ENCODE measurements at regions not wholly inside any gene's neighbourhood (a gene's known extent, or its start where the extent isn't known, plus 50 kb on each side); places are given as distances from the start of the nearest gene placed in this dataset.
"Not testable (repeated sequence)": the region's sequence is repeated elsewhere in the genome, so short reads cannot be mapped to it uniquely, and the experiment has no call there.

DNA sequence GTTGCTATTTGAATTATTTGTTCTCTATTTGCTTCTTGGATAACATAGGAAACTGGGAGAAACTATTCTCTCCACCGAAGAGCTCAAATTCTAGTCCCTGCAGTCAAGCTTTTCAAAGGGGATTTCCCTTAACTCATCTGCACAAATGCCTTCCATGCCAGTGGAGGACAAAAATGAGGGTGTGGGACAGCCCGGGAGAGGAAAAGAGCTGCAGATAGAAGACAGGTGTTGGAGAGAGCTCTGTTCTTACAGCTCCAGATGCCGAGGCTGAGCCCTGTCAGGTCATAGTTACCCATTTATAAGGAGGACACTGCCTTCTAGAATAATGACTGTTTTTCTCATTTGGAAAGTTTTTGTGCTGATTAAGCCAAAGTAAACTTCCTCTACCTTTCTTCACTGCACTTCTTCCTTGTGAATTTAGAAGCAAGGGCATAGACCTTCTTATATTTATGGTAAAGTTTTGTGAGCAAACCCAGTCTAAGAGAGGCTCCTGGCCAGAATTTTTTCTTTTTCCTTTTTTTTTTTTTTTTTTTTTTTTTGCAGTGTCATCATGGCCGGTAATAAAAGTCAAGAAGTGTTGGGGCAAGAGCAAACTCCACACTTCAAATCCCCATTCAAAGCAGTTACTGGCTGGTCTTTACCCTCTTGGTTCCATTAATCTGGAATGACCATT, 177.2 kb downstream of the ABCC12 start:
- Histone ChIP-seq H3K4me1 (no peaks in the 10 kb centered on the region), H3K27me3 (no peaks in the 10 kb centered on the region), H3K4me3 (replicated peaks in 1 of 3) (no peak overlapping the region), H3K36me3 (no peaks in the 10 kb centered on the region), H3K27ac (no peak overlapping the region), H3K9me3 (no peaks in the 10 kb centered on the region)
- 44 to 45% methylated on average over 4 of the region's 4 CpGs for WGBS, 2 donors
- TF ChIP-seq POLR2A (IDR thresholded peaks at IDR 0.05): no peak
- TF ChIP-seq, protein P1, sequence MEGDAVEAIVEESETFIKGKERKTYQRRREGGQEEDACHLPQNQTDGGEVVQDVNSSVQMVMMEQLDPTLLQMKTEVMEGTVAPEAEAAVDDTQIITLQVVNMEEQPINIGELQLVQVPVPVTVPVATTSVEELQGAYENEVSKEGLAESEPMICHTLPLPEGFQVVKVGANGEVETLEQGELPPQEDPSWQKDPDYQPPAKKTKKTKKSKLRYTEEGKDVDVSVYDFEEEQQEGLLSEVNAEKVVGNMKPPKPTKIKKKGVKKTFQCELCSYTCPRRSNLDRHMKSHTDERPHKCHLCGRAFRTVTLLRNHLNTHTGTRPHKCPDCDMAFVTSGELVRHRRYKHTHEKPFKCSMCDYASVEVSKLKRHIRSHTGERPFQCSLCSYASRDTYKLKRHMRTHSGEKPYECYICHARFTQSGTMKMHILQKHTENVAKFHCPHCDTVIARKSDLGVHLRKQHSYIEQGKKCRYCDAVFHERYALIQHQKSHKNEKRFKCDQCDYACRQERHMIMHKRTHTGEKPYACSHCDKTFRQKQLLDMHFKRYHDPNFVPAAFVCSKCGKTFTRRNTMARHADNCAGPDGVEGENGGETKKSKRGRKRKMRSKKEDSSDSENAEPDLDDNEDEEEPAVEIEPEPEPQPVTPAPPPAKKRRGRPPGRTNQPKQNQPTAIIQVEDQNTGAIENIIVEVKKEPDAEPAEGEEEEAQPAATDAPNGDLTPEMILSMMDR (IDR thresholded peaks at IDR 0.05): no peak
- no peak for DNase-seq
- intact Hi-C loops (cut with DNase I): no loop called here

DNA sequence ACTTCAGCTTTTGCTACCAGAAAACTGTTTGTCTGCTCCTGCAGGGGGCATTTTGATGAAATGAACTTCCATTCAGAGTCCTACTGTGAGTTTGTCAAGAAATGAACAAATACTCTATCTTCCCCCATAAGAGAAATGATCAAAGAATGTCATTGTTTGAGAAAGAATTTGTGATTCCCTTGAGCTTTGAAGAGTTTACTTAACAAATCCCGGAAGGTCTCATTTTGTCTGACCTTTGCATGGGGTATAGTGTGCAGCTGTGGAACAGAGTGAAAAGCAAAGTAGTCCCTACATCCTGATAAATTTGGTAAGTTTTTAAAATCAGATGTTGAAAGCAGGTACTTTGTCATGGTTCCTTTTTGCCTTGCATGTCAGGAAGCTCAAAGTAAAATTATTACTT, 178.0 kb downstream of the ABCC12 start:
- Histone ChIP-seq H3K36me3 (no peaks in the 10 kb centered on the region), H3K27ac (no peak overlapping the region), H3K4me3 (replicated peaks in 1 of 3) (no peak overlapping the region), H3K9me3 (no peaks in the 10 kb centered on the region), H3K27me3 (no peaks in the 10 kb centered on the region), H3K4me1 (no peaks in the 10 kb centered on the region)
- intact Hi-C loops (cut with DNase I): no loop called here
- WGBS, 2 donors: 44 to 55% methylated on average over 1 of the region's 1 CpG
- TF ChIP-seq, protein P1 (IDR thresholded peaks at IDR 0.05): no peak
- TF ChIP-seq POLR2A (IDR thresholded peaks at IDR 0.05): no peak
- no peak for DNase-seq

DNA sequence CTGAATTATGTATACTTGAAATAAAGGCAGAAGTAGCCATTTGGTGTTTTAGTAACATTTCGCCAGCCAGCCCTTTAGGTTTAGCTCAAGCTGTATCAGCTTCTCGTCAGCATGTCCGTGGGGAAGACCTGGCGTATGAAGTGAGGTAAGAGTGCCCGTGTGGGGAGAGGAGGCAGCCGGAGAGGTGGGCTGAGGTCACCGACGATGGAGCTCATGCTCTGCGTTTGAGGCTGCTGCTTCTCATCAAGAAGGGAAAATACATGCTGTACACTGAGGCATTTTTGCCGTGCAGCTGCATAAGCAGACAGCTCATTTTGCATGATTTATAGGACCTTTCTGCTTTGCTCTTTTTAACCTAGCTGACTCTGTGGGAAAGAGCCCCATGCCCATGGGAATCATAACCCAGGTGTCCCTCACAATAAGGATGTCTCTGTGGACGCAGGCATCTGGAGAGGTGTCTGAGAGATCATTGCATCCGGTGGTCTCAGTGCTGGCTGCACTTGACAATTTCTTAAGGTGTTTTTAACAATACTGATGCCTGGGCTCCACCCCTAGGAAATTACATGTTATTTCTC, 179.1 kb downstream of the ABCC12 start:
- Histone ChIP-seq H3K4me3 (replicated peaks in 1 of 3) (no peak overlapping the region), H3K9me3 (no peaks in the 10 kb centered on the region), H3K36me3 (no peaks in the 10 kb centered on the region), H3K27me3 (no peaks in the 10 kb centered on the region), H3K27ac (no peak overlapping the region), H3K4me1 (no peaks in the 10 kb centered on the region)
- no peak for TF ChIP-seq POLR2A (IDR thresholded peaks at IDR 0.05)
- TF ChIP-seq, protein P1 (IDR thresholded peaks at IDR 0.05): no peak
- intact Hi-C loops (cut with DNase I): no loop called here
- no peak for DNase-seq
- 66 to 83% methylated on average over 12 of the region's 12 CpGs for WGBS, 2 donors

DNA sequence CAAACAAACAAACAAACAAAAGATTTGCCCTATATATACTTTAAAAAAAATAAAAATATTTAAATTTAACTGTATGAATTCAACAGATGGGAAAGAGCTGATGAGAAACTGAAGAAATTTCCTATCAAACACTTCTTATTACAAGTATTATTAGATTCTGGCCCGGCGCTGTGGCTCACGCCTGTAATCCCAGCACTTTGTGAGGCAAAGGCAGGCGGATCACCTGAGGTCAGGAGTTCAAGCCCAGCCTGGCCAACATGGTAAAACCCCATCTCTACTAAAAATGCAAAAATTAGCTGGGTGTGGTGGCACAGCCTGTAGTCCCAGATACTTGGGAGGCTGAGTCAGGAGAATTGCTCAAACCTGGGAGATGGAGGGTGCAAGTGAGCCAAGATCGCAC, 180.8 kb downstream of the ABCC12 start:
- H3K4me1 ChIP-seq; H3K27me3 ChIP-seq; intact Hi-C loops (cut with DNase I); H3K4me3 ChIP-seq (replicated peaks in 1 of 3); DNase-seq; H3K36me3 ChIP-seq; H3K27ac ChIP-seq; H3K9me3 ChIP-seq: not testable (repeated sequence)
- WGBS, 2 donors: 88 to 93% methylated on average over 5 of the region's 5 CpGs

DNA sequence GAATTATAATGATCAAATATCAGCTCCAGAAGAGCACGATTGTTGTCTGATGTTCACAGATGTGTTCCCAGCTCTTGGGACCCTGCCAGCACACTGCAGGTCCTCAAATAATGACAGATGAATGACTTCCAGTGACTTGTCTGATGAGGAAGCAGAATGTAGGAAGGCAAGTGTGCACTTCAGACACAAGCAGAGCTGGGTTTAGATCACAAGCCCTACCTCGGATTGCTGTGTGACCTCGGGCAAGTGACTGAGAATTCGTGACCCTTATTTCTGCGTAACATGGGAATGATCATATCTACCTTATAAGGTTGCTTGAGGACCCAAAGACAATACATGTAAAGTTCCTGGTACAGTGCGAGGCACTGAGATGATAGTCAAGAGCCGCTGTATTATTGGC, 182.2 kb downstream of the ABCC12 start:
- intact Hi-C loops (cut with DNase I): no loop called here
- TF ChIP-seq POLR2A (IDR thresholded peaks at IDR 0.05): no peak
- TF ChIP-seq, protein P1 (IDR thresholded peaks at IDR 0.05): no peak
- Histone ChIP-seq H3K36me3 (no peaks in the 10 kb centered on the region), H3K9me3 (no peaks in the 10 kb centered on the region), H3K27ac (no peak overlapping the region), H3K4me1 (no peaks in the 10 kb centered on the region), H3K4me3 (replicated peaks in 1 of 3) (no peak overlapping the region), H3K27me3 (no peaks in the 10 kb centered on the region)
- no peak for DNase-seq
- WGBS, 2 donors: 90 to 91% methylated on average over 7 of the region's 7 CpGs
